CD4-positive, alpha-beta T cell treated with Interleukin-10 for 1 hour (primary cell): ENCODE measurements at regions not wholly inside any gene's neighbourhood (a gene's known extent, or its start where the extent isn't known, plus 50 kb on each side); places are given as distances from the start of the nearest gene placed in this dataset.
"Not testable (repeated sequence)": the region's sequence is repeated elsewhere in the genome, so short reads cannot be mapped to it uniquely, and the experiment has no call there.

Experiments used
- DNase-seq: peaks from one replicate; pipeline ENCODE4 v3.0.0-alpha.2; 2020

DNA sequence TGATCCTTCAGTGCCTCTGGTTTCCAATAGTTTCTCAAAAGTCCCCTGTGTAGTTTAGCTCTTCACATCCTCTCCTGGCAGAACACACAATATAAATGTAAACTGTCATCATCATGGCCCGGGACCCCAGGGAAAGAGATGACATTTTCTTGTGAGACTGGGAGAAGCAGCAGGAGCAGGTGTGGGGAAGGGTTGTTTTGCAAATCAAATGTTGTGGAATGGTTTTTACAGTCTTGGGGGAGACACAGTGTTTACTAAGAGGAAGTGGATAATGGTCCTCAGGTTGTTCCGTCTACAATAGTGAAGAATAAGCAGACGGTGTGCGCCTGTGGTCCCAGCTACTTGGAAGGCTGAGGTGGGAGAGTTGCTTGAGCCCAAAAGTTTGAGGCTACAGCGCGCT, 159.1 kb downstream of the SEC23IP start:
- DNase-seq = no peak

DNA sequence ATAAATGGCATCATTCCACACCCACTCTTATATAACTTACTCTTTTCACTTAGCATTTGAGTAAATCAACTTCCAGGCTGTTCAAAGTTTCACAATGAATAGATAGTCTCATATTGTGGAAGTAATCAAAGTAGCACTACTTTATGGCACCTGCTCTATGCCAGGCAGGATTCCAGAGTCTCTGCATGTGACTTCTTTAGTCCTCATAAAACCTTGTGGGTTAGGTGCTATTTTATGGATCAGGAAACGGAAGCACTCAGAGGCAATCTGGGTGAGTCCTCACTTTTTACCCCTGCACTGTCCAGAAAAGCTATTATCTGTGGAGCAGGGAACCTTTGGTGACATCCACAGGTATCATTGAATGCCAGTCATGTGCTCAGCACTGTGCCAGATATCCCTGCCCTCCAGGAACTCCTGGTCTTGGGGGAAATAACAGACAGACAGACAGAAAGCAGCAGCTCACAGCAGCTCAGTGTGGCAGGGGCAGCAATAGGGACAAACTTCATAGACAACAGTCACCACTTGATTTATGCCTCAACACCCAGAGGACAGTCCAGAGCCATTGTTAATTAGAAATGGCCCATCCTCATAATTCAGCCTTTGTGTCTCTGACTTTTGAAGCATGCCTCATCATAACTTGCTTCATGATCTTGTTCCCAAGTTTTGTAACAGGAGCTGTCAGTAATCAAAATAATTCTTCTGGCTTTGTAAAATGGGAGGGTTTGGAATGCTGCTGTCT, 160.6 kb downstream of the SEC23IP start:
- DNase-seq = no peak

DNA sequence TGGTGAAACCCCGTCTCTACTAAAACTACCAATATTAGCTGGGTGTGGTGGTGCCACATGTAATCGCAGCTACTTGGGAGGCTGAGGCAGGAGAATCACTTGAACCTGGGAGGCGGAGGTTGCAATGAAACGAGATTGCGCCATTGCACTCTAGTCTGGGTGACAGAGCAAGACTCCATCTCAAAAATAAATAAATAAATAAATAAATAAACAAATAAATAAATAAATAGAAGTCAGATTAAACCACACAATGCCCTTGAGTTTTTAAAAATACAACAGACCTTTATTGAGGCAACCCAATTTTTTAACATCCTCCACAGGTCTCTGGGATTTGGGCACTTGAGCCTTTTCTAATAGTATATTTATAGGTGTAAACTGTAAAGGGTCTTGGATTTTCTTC, 167.3 kb downstream of the SEC23IP start:
- DNase-seq = not testable (repeated sequence)

DNA sequence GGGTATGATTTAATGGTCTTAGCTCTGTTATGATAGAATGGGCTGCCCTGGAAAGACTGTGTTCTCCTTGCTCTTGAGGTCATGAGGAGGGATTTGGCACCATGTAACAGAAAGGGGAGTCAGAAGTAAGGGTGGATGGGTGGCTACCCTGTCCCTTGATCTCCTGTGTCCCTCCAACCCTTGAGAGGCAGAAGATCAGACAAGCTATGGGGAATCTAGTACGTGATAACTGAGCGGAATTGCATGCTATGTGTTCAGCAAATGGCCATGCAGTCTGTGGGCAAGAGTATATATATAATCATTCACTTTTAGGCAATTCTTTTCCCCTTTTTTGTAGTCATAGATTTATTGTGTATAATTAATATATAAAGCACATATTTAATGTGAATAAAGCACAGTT, 174.9 kb downstream of the SEC23IP start:
- DNase-seq = no peak

DNA sequence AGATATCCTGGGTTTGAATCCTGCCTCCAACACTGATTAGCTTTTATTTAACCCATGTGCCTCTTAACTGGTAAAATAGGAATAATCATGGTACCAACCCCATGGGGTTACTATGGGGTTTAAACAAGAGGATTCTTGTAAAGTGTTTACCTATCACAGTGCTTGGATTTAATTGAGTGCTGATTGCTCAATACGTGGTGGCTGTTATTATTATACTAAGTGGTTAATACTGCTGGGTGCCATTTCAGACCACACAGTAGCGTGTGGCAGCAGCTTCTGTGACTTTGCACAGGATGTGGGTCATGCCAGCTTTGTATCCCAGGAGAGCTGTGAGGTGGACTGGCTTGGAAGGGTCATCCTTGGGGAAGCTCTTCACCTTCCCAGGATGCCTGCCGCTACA, 177.2 kb downstream of the SEC23IP start:
- no peak for DNase-seq

DNA sequence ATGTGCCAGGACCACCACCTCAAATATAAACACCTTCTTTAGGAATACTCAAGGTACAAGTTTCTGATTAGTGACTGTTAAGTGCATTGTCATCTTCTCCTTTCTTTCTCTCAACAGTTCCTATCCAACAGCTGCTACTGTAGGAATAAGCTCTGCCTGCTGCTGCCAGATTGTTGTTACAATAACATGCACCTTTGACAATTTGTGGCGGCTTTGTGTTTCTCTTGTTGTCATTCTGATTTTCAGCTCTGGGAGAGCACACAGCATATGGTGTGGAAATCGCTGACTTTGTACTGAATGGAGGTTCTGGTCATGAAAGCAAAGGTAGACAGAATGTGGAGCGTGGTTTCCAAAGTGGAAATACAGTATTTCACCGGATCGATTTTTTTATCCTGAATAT, 182.8 kb downstream of the SEC23IP start:
- no peak for DNase-seq

DNA sequence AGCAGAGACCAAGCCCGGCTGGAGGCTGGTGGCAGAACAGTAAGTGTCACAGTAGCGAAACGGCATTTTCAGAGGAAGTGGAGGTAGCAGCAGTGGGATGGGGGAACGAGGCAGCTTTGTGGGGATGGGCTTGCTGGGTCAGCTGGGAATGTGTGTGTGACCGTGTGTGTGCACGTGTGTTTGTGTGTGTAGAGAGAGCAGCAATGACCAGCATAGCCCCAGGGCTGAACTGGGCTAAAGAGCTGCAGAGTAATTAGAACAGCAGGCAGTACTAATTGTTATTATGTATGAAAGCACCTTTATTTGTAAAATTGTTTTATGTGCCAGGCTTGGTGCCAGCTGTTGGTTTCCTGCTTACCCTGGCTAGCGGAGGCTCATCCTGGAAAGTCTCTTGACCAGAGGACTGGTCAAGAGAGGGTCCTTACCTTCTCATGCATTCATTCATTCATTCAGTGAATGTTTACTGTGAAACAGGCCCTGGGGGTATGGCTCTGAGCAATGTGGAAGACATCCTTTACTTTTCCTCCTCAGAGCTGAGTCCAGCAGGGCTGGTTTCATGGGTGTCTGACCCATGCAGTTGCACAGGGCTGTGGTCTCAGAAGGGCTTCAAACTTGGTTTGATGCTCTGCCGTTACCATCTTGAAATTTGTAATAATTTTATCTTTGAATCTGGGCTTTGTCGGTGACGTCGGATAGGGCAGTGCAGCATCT, 184.6 kb downstream of the SEC23IP start:
- DNase-seq = no peak

DNA sequence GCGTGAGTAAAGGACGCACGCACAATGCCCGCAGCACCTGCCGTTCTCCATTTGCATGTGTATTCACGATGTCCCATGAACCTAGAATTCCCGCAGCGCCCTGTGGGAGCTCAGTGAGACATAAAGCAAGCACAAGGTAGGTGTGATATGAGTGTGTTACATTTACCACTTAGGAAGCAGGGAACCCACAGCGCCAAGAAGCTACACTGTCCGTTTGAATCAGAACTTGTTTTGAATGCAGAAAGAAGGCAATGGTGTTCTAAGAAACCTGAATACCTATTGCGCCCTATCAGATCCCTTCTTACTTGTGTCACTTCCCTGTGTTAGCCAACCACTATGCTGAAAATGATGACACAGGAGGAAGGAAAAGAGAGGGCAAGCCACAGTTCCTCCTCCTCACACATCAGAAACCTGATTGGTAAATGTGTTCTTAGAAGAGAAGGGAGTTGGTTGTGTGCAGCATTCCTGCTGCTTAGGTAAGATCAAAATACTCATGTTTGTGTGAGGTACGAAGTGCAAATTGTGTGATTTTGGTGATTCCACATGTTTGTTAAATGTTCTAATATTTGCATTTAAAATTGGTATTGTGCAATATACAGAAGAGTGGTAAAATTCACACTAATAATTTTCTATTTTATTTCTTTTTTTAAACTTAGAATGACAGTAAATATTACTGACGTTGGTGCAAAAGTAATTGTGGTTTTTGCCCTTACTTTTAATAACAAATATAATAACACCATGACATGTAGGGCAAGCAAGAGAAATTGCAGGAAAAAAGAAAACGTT, 185.4 kb downstream of the SEC23IP start:
- no peak for DNase-seq

DNA sequence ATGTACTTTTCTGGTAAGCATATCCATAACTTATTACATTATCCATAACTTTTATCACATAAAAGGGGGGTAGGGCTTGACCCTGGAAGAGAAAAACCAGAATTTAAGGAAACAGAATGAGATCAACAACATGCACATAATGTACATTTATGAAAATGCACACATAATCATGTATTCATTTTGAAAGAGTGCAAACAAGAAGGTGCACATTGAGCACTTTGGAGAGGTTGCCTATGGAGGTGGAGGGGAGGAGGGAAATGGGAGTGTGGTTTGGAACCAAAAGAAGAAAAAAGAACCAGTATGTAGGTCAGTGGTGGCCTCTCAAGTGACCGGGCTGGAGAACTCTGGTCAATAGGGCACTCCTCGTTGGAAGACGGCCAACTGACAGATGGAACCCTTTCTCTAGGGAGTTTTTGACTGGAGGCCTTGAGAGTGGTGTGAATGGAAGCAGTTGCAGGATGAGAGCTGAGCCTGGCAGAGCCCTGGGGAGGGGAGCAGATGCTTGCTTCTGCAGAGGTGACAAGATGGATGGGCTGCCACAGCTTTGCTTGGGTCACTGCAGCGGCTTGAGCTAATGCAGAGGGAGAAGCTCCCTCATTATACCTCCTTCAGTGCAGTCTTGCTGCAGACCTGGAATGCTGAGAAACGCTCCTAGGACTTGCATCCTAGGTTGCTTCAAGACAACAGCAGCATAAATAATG, 192.7 kb downstream of the SEC23IP start:
- no peak for DNase-seq

DNA sequence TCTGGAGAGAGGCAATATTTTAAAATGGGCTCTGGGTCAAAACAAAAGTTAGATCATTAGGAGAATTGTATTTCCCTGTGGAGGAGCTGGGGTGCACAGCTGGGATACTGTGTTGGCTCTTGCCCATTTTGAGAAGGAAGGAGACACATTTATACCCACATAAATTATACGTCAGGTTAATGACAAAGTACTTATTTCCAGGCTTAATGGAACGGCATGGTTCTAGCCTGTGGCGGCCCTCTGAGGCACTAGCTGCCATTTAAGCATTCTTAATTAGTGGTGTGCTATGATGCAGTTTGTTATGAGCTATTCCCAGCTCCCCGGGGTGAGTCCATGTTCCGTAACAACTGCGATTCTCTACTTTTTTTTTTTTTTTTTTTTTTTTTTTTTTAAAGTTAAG, 193.5 kb downstream of the SEC23IP start:
- DNase-seq = no peak

DNA sequence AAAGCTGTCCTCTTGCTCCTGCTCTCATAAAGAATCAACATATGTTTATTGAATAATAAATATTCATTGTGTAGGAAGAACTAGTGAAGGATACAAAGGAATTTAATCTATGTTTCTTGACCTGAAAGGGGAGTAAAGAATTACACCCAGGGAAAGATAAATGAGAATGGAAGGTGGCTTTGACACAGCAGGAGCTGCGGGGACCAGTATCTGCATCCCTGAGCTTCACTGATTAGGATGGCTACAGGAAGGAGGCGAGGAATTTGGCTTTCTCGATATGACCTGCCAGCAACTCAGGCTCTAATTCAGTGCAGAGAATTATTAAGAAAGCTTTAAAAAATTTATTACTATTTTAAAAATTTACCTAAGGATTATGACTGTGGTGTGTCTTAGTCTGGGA, 194.6 kb downstream of the SEC23IP start:
- no peak for DNase-seq

DNA sequence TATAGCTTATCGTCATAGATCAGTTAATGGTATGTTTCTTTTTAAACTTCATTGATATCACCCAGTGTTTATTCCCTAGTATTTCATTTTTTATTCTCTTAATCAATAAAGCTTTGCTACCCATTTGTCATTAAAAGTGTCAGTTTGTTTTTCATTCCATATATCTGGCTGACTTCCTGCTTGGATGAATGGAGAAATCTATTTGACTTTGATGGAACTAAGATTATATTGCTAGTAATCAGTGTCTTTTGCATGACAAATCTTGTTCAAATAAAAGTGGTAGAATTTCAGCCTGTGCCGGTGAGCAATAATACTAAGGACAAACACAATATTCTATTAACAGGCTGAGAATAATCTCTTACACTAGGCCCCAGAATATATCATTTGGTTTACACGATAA, 203.3 kb downstream of the SEC23IP start:
- DNase-seq = no peak

DNA sequence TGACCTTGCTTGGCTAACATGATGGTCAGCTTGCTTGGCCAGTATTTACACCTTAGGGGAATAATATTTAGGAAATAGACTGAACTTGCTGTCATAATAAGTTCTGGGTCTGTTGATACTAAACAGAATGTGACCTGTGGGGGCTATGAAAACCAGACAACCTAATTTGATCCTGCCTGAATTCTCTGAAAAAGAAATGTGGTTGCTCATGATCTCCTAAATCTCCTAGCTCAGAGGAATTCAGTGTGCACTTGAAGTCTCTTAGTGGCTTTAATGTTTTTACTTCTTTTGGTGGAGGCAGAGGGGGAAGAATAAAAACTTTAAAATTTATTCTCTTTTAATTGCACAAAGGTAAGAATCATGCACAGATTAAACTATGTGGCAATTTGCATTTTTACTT, 205.2 kb downstream of the SEC23IP start:
- DNase-seq = no peak

DNA sequence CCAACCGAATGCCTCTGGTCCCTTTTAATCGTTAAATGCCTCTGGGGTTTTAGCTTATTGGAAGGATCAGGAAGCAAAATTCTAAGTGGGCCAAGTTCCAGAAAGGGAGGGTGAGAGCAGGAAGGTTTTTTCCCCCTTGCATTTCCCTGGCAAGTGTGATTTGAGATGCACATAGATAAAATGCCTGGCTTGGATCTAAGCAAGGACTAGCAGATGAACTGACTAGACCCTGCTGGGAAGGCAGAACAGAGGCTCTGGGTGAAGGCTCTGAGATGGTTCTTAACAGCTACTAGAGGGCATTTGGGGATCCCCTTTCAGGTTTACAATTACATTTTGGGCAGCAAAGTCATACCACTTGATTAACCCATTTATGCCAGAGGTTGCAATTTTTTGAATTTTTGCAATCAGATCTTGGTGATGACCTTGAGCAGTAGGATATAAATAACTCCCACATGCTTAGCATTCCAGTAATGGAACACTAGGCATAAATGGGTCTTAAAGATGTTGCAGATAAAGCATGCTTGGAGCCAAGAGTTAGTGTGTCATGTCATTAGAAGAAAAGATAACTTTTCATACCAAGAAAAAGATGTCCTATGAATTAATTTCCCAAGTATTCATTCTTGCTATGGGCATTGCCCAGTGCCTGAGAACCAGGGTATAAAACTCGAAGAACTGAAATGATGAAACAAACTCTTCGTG, 205.9 kb downstream of the SEC23IP start:
- no peak for DNase-seq

DNA sequence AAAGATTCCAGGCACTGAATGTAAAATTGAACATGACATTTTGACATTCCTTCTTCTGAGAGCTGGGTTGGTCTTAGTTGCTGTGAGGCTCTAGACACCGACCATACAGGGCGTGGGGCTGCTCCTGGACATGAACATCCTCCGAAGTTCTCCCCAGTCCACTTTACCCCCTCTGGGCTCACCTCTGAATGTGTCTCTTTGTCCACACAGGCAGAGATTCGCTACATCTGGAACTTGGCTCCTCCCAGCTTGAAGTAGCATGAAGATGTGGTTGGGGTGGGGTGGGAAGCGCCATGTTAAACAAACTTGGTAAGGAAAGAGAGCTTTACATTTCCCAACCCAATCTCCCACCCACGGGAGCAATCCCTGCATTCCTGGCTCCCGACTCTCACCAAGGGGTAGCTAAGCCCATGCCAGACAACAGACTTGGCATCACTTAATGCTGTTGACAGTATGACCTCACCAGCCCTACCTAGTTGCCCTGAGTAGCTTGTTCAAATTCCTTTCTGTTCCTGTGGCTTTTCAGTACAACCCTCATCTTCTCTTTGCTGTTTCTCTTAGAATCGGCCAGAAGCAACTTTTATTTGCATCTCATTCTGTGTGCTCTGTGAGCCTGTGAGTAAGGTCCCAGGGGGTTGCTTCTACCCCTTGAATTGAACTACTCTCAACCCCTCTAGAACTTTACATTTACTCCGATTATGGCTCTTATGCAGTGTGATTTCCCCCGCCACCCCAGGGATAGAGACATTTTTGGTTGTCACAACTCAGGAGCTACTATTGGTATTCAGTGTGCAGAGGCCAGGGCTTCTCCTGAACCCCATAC, 211.4 kb downstream of the SEC23IP start:
- DNase-seq = no peak

DNA sequence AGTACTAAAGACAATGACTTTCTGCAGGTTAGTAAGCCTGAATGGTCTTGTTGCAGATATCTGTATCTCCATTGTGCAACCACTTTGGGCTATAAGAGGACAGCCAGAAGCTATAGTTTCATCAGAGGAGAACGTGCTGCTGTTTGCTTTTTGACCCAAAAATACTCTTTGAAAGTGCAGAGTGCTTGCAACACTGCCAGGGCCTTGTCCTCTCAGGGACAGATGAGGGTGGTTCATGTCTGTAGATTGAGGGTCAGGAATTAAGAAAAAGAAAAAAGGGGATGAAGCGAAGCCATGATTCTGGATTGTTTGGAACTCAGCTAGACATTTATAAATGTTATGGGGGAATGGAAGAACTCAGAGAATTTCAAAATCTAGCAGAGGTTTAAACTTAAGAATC, 212.5 kb downstream of the SEC23IP start:
- no peak for DNase-seq

DNA sequence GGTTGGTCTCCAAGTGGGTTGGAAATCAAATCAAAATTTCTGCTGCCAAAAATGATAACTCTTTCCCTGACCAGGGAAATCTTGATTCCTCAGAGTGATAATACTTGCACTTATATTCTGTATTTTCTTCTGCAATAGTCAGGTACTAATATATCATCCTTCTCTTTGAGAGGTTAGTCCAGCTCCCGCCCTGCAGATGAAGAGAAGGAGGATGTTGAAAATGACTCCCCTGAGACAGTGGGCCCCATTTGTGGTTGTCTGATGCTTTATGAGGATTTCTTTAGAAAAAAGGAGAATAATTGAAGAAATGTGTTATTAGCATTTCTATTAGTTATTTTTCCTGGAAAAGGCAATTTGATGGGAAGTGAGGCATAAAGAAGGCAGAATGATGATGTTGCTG, 213.0 kb downstream of the SEC23IP start:
- no peak for DNase-seq

DNA sequence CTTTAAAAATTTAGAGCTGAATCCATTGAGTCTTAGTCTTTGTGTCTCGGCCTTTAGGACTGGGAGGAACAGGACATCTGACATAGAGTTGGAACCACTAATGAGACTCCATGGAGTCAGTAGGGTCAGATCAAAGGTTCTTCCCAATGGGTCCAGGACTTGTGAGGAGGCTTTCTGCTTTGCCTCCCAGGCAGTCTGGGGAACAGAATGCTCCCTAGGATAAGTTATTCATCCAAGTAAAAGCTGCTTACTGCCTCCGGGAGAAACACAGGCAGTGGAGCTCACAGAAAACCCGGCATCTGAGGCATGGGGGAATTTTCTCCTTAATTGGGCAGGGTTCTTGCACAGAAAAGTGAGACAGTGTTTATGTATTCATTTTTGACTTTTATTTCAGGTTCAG, 216.4 kb downstream of the SEC23IP start:
- no peak for DNase-seq

DNA sequence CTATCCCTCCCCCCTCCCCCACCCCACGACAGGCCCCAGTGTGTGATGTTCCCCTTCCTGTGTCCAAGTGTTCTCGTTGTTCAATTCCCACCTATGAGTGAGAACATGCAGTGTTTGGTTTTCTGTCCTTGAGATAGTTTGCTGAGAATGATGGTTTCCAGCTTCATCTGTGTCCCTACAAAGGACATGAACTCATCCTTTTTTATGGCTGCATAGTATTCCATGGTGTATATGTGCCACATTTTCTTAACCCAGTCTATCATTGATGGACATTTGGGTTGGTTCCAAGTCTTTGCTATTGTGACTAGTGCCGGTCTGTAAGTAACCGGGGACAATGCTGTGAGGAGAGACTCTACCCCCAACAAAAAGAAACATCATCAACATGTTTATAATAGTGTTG, 217.2 kb downstream of the SEC23IP start:
- not testable (repeated sequence) for DNase-seq

DNA sequence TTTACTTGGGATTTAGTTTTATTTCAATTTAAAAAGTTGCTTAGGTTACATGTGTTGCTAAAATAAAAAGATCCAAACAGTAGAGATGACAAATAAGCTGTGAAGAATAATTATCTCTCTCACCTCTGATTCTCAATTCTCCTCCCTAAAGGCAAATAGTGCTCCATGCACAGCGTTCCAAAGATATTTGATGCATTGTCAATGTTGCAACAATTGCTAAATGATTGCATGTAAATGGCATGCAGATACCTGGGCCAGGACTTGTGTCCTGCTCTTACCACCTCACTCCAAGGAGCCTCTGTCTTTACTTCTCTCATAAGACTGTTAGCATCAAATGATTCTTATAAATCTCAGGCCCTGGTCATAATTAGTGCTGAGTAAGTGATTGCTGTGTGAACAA, 217.7 kb downstream of the SEC23IP start:
- no peak for DNase-seq

DNA sequence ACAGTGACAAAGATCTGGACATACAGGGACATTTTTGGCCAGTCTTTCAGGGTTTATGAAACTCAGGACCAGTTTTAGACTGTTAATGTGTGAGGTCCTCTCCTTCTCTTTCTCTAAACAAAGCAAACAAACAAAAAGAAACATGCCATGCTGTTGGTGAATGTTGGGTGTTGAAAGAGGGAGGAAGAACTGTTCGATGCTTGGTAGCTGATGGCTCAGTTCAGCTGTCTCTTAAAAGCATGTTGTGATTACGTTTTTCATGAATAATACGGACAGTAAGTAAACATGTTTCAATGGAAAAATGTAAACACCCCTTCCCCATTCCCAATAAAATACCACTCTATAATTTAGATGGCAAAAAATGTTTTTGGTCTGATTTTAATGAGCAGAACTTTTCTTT, 219.1 kb downstream of the SEC23IP start:
- DNase-seq = no peak

DNA sequence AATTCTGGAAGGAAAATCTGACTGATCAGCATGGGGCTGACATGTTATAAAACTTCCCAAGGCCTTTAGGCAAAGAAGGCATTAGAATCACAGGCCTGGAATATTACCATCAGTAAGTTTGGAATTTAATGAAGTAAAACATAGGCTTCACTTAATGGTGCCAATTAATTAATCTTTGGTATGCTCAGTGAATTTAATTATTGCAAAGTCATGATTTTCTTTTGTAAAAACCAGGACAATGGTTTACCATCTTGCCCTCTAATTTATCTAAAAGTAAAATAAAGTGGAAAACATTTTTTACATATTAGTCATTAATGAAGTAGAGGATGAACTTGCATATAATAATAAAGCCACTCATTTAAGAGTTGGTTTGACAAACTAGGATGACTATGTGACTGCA, 220.3 kb downstream of the SEC23IP start:
- no peak for DNase-seq
